Glomerular visceral epithelial cell (primary cell): ENCODE measurements at regions not wholly inside any gene's neighbourhood (a gene's known extent, or its start where the extent isn't known, plus 50 kb on each side); places are given as distances from the start of the nearest gene placed in this dataset.
"Not testable (repeated sequence)": the region's sequence is repeated elsewhere in the genome, so short reads cannot be mapped to it uniquely, and the experiment has no call there.

ENCODE experiments used
- DNase-seq: peaks from one replicate; pipeline ENCODE4 v3.0.0-alpha.2; 2016; ENCODE audit errors: extremely low spot score

DNA sequence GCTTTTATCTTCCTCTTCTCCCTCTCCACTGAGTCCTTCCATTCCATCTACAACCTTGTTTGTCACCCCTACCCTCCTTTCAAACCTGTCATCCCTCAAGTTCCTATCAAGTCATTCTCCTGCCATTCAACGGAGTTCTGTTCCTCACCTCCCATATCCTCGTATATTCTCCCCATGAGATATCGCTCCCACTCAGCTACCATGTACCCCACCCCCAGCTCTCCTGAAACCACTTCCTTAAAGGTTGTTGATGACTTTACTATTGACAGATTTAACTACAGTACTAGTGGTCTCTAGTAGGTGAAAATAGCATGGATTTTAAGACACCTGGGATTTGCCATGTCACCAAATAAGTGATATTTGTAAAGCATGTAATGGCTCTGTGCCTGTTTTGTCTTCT lies 107.4 kb upstream of the BARHL2 start:
- DNase-seq: no peak

DNA sequence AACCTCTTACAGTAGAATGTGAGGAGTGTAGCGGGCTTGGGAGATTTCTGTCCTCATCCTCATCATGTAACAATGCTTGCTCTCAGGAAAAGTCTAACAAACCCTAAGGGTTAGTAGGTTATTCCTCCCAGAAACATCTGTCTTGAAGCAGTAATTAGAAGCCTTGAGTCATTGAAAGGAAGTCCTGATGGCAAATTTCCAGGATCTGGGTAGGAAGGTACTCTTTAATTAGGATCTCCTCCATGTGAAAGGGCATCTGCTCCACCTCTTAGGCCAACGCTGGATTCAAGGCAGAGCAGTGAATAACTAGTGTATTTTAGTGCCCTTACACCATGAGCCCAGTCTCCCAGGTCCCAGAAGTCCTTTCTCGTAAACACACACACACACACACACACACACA lies 106.6 kb upstream of the BARHL2 start:
- no peak for DNase-seq

DNA sequence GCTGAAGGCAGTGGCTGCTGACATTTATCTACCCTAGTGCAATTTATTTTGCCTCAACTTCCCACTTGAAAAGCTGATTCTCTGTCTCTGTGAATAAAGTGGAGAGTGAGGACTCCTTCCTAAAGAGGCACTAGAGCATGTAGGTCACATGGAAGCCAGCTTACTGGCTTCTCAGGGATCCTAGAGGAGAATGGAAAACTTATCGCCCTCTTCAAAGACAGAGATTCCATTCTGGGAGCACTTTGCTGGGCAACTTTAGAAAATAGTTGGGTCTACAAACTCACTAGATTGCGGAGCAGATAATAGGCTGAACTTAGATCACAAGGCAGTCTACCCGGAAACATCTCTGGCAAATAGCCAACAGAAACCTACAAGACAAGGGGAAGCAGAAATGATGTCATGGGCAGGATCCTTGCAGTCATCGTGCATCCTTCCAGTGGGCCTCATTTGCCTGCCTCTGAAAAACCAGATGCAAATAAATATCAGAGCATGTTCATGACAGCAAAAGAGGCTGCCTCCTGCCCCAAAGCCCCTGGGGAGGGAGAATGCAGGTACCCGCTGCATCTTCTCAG lies 104.8 kb upstream of the BARHL2 start:
- no peak for DNase-seq

DNA sequence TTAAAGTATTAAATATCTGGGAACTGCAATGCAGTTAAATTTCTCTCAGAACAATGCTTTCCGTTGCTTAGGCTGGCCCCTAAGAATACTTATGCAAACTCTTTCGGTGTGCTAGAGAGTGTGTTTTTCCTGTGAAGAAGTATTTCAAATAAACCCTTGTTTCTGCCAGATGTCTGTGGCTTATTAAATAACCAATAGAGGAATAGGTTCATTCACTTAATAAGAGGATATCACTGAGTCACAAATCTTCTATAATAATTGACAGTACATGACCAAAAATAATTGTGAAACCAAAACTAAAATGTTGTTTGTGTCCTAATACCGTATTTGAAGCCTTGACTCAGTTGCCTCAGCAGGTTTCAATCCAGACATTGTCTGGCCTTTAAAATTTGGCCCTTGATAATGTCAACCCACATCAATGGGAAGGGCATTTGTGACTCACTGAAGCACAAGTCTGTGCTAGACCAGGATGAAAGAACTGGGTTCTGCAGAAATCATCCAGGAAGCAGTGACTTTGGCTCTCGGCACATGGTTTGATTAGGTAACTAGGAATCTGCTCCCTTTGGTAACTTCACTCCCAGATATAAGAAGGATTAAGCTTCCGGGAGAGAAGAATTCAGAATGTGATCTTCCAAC lies 104.2 kb upstream of the BARHL2 start:
- DNase-seq: no peak

- no peak for DNase-seq
These were observed 103.6 kb upstream of the BARHL2 start for GRCh38 chr1:90820745-90821144.

GRCh38 chr1:90817399-90817798 lies 100.3 kb upstream of the BARHL2 start:
- DNase-seq: no peak

GRCh38 chr1:90812237-90812636 lies 95.1 kb upstream of the BARHL2 start:
- DNase-seq: not testable (repeated sequence)

DNA sequence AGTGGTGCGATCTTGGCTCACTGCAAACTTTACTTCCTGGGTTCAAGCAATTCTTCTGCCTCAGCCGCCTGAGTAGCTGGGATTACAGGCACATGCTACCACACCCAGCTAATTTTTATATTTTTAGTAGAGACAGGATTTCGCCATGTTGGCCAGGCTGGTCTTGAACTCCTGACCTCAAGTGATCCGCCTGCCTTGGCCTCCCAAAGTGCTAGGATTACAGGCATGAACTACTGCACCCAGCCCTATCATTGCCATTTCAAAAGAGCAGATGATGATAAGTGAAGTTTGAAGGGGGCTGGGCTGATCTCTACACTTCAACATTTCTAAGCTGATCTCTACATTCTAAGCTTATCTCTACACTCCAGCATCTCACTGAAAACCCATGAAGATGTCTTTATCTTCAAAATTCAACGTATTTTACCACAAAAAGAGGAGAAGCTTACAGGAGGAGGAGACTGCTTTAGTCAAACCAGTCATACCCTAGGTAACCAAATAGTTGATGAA lies 94.4 kb upstream of the BARHL2 start:
- DNase-seq: not testable (repeated sequence)

DNA sequence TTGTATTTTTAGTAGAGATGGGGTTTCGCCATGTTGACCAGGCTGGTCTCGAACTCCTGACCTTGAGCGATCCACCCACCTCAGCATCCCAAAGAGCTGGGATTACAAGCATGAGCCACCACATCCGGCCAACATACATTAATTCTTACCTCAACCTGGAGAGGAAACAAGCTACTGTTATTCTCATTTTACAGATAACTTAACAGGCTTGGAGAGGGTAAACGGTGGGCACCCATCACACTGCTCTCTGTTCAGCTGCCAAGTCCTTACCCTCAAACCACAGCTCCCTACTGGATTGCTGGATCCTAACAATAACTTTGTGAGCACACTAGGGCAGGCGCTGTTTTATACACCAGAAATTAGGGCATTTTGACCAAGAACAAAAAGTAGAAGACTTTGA lies 93.6 kb upstream of the BARHL2 start:
- DNase-seq: no peak

- DNase-seq: no peak
These were observed 92.9 kb upstream of the BARHL2 start for GRCh38 chr1:90809996-90810395.

DNA sequence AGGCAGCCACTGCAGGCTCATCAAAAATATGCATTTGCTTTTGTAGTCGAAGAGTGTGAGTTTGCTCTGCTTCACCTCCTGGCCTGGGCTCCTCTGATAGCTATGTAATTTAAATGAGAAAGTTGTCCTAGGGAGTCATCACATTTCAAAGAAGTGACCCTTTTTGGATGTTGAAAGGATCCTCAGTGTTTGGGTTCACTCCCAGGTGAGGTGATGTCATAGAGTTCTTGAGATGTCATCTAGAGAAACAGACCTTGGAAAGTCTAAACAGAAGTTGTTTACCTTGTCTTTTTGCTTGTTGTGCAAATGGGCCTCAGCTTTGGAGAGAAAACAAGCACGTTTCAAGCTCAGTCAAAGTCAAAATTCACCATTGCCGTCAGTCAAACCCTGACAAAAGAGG lies 92.0 kb upstream of the BARHL2 start:
- no peak for DNase-seq

DNA sequence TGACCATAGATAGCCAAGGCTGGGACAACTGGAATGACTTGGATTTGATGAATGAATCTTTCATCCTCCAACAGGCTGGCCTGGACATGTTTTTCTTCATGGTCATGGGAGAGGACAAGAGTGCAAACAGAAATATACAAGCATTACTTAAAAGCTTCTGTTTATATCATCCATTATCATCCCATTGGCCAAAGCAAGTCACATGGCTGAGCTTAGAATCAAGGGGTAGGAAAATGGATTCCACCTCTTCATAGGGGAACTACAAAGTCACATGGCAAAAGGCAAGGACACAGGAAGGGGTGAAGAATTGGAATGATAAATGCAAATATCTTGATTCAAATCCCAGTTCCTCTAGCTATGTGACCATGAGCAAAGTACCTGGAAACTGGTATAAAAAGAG lies 90.2 kb upstream of the BARHL2 start:
- DNase-seq: no peak

DNA sequence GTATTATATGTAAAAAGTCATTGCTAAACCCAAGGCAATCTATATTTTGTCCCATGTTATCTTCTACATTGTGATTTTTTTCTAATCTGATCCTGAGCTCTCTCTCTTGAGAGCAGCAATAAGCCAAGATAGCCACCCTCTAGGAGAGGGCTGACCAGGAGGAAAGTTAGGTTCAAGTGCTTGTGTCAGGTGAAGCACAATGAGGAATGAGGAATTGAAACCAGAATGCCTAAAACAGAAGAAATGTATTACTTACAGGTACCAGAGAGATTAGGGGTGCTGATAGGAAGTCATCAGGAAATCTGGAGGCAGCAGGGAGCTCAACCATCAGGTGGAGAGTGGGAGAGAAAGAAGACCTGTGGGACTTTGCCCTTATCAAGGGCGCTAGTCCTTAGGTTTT lies 85.5 kb upstream of the BARHL2 start:
- DNase-seq: no peak

DNA sequence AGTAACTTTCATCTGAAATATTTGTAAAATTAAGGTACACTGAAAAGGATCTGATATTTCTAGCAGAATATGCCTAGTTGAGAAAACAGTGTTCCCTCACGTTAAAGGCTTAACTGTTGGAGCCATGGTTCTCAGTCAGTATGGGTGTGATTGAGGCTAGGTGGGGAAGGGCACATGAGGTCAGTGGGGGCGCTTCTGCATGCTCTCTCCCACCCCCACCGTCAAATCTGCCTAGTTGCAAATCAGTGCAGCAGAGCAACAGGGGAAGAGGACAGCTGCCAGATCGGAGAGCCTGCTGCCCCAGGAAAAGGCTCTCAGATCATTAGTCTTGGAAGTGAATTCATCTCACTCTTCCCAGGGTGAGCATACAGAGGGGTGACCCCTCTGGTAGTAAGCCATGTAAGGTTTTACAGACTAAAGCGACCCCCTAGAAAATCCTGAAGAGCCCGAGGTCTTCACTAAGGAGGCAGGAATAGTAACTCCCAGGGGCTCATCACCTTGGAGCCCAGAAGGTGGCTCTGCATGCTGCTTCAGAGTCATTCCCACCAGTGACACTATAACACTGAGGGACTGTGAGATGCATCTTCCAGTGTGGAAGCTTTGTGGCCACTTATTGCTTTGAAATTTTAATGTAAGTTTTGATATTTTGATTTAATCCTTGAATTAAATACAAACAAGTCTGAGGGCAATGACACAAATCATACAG lies 83.1 kb upstream of the BARHL2 start:
- no peak for DNase-seq

DNA sequence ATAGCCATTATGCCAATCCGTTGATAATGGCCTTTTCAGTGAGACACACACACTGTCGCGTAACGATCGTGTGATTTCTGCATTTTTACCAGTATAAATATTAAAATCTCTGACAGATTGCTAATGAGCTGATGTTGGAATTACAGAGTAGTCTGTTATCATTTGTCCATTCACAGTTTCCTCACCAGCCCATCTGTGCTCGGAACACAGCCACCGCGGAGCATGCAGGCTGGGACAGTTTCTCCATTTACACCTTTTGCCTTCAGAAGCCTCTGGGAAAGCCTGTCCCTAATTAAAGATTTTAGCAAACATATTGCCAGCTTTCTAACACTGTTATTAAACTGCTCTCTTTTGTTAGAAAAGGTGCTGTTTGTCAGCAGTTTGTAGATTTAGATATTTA lies 82.2 kb upstream of the BARHL2 start:
- DNase-seq: no peak

- no peak for DNase-seq
These were observed 81.8 kb upstream of the BARHL2 start for GRCh38 chr1:90798883-90799282.

GRCh38 chr1:90798344-90798743 lies 81.2 kb upstream of the BARHL2 start:
- DNase-seq: no peak

DNA sequence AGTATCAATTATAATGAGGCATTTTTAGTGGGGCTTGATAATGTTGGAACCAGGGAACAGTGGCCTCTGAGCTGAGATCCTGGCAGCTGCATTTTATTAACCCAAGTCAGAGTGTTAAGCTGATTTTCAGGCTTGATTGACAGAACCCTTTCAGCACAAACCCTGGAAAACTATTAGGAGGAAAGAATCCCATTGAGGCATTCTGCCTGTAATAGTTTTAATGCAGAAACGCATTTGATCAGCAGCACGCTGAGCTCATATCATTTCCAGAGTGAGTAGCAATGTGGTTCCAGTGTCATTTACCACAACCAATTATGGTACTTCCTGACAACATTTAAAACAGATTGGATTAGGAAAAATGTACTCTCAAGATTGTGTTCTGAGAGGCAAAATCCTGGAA lies 78.3 kb upstream of the BARHL2 start:
- DNase-seq: no peak

- no peak for DNase-seq
These were observed 69.6 kb upstream of the BARHL2 start for GRCh38 chr1:90786709-90787108.

GRCh38 chr1:90784186-90784847 lies 67.2 kb upstream of the BARHL2 start:
- DNase-seq: no peak

DNA sequence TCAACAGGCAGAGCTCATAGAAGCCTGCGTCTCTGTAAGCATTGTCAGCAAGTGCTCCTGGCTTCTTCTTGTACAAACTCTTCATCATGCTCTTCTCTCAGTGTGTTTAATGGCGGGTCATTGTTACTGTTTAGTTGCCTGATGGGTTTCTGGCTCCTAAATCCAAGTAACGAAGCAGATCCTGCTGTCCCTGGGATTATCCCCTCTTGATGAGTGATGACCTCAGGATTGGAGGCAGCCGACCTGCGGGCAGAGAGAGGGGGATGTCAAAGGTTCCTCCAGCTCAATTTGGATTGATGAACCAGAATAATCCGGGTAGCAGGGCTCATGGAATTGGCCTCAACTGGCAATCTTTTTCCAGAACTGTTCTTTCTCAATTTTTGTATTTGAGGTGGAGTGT lies 66.1 kb upstream of the BARHL2 start:
- no peak for DNase-seq

- no peak for DNase-seq
These were observed 64.9 kb upstream of the BARHL2 start for GRCh38 chr1:90782046-90782445.

DNA sequence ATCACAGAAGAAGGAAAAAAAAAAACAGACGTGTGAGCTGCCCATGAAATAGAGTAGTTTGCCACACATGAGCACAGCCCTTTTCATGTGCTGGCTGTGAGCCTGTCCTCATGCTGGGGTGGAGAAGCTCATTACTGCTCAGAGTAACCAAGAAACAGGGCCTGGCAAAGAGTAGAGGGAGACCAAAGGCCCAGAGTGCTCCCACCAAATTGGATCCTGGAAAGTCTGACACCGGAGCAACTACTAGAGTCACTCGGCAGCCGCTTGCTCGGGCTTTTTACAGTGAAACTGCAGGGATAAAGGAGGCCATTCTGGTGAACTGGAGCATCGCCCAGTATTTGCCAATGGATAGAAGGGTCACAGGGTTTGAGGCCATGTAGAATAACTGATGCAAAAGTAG lies 64.4 kb upstream of the BARHL2 start:
- no peak for DNase-seq
